ENCODE measurements at regions not wholly inside any gene's neighbourhood (a gene's known extent, or its start where the extent isn't known, plus 50 kb on each side); places are given as distances from the start of the nearest gene placed in this dataset.

- TF ChIP-seq YY1 (IDR thresholded peaks at IDR 0.05; ENCODE audit: insufficient read depth, insufficient read length) = no peak
- TF ChIP-seq ZNF274 (IDR thresholded peaks at IDR 0.05; ENCODE audit: low read depth, low read length) = no peak
- no peak for TF ChIP-seq SUZ12 (IDR thresholded peaks at IDR 0.05; ENCODE audit: extremely low read depth, insufficient read depth, insufficient read length)
These were observed 565.8 kb upstream of the SPANXN1 start for GRCh38 chrX:144681501-144681900.
